H1 (cell line): ENCODE measurements at regions not wholly inside any gene's neighbourhood (a gene's known extent, or its start where the extent isn't known, plus 50 kb on each side); places are given as distances from the start of the nearest gene placed in this dataset.

ENCODE experiments used
- BCL11A ChIP-seq, 2 experiments: IDR thresholded peaks; one replicate each; pipeline ENCODE4 v1.6.1; 2011; ENCODE audit warnings: low read depth in 2 of 2, low read length in 2 of 2, mild to moderate bottlenecking in 2 of 2
- CHD7 ChIP-seq: fragments of 300-600 bp; sonication (generic); IDR thresholded peaks from 2 replicates; pipeline ENCODE4 v1.7.1; 2012; ENCODE audit warnings: low read length, moderate library complexity, mild to moderate bottlenecking, inconsistent platforms; ENCODE audit not compliant: insufficient replicate concordance
- CTCF ChIP-seq, 3 experiments: IDR thresholded peaks; 1 replicate in 2 of 3; 2 replicates in 1 of 3; pipeline versions ENCODE4 v1.5.1 to v1.6.1; 2011; ENCODE audit warnings: low read length in 3 of 3, mild to moderate bottlenecking in 3 of 3, inconsistent platforms in 2 of 3, low read depth in 1 of 3, moderate library complexity in 1 of 3; ENCODE audit not compliant: insufficient read depth in 1 of 3; ENCODE audit errors: control extremely low read depth in 1 of 3
- NANOG ChIP-seq: IDR thresholded peaks from 2 replicates; pipeline ENCODE4 v1.6.1; 2011; ENCODE audit warnings: low read length, low read depth, mild to moderate bottlenecking, inconsistent platforms; ENCODE audit not compliant: insufficient read depth, poor library complexity, severe bottlenecking
- NRF1 ChIP-seq: IDR thresholded peaks from 2 replicates; pipeline ENCODE4 v1.6.1; 2011; ENCODE audit warnings: mild to moderate bottlenecking, low read depth, low read length, improper control_type of control experiment
- POU5F1 ChIP-seq: IDR thresholded peaks from 2 replicates; pipeline ENCODE4 v1.6.1; 2011; ENCODE audit warnings: low read depth, mild to moderate bottlenecking, low read length, moderate library complexity
- RAD21 ChIP-seq, 2 experiments: IDR thresholded peaks in 1 of 2; conservative IDR thresholded peaks in 1 of 2; 2 replicates each; pipeline ENCODE4 v1.6.1; 2011; ENCODE audit warnings: low read depth in 2 of 2, low read length in 2 of 2, improper control_type of control experiment in 1 of 2, inconsistent platforms in 1 of 2, mild to moderate bottlenecking in 1 of 2, moderate library complexity in 1 of 2
- SIX5 ChIP-seq: IDR thresholded peaks from 2 replicates; pipeline ENCODE4 v1.6.1; 2011; ENCODE audit warnings: mild to moderate bottlenecking, low read depth, low read length
- TAF1 ChIP-seq: IDR thresholded peaks from 2 replicates; pipeline ENCODE4 v1.6.1; 2011; ENCODE audit warnings: mild to moderate bottlenecking, low read depth, low read length

GRCh38 chr4:134780244-134780643 lies 578.7 kb upstream of the PABPC4L start (continued):
- no peak for TF ChIP-seq CHD7
- no peak for TF ChIP-seq POU5F1
- no peak for TF ChIP-seq NRF1
- TF ChIP-seq RAD21 (IDR thresholded peaks at IDR 0.05 in 1 of 2, conservative IDR thresholded peaks at IDR 0.05 in 1 of 2; ENCODE audit: low read depth in 2 of 2, low read length in 2 of 2), result no peak
- TF ChIP-seq CTCF (IDR thresholded peaks at IDR 0.05; ENCODE audit: control extremely low read depth in 1 of 3, insufficient read depth in 1 of 3, low read depth in 1 of 3, low read length in 3 of 3), result no peak
- no peak for TF ChIP-seq TAF1
- TF ChIP-seq SIX5, result no peak
- TF ChIP-seq BCL11A (IDR thresholded peaks at IDR 0.05; ENCODE audit: low read depth in 2 of 2, low read length in 2 of 2), result no peak
- no peak for TF ChIP-seq NANOG
- TF ChIP-seq, all 59 proteins: peak for 0
